Keratinocyte (primary cell): ENCODE measurements at regions not wholly inside any gene's neighbourhood (a gene's known extent, or its start where the extent isn't known, plus 50 kb on each side); places are given as distances from the start of the nearest gene placed in this dataset.

ENCODE experiments used
- DNase-seq: peaks from one replicate; pipeline ENCODE4 v3.0.0-alpha.2; 2011; ENCODE audit warnings: low read depth, missing footprints, low spot score
- FAIRE-seq: peaks from 2 replicates; lab custom pipeline; 2011; peaks lifted over from hg19 to GRCh38; lab: Jason Lieb, UNC
- H2AFZ ChIP-seq: 2 replicates; pipeline ENCODE4 v1.6.0; 2012; ENCODE audit warnings: low read length, control low read depth, inconsistent platforms; ENCODE audit not compliant: control insufficient read depth
- H3K27ac ChIP-seq: 2 replicates; pipeline ENCODE4 v1.5.1; 2011; ENCODE audit warnings: low read length; ENCODE audit not compliant: control insufficient read depth, insufficient read depth
- H3K27me3 ChIP-seq: 3 replicates; pipeline ENCODE4 v1.6.0; 2011; ENCODE audit warnings: low read length; ENCODE audit not compliant: control insufficient read depth, insufficient read depth; ENCODE audit errors: extremely low read depth
- H3K36me3 ChIP-seq, 2 experiments: 2 replicates in 1 of 2; 3 replicates in 1 of 2; pipeline ENCODE4 v1.5.1; 2011; ENCODE audit warnings: low read length in 2 of 2, mild to moderate bottlenecking in 1 of 2; ENCODE audit not compliant: control insufficient read depth in 2 of 2, insufficient read depth in 2 of 2; ENCODE audit errors: extremely low read depth in 1 of 2
- H3K4me1 ChIP-seq: 3 replicates; pipeline ENCODE4 v1.5.1; 2011; ENCODE audit warnings: low read length; ENCODE audit not compliant: control insufficient read depth, insufficient read depth; ENCODE audit errors: extremely low read depth
- H3K4me2 ChIP-seq: 3 replicates; pipeline ENCODE4 v1.6.0; 2011; ENCODE audit warnings: low read depth, low read length; ENCODE audit not compliant: control insufficient read depth, insufficient read depth; ENCODE audit errors: extremely low read depth
- H3K4me3 ChIP-seq, 3 experiments: fragments of 200-600 bp in 1 of 3; sonication (generic) in 1 of 3; 2 replicates in 2 of 3; 3 replicates in 1 of 3; pipeline ENCODE4 v1.5.1; 2011 to 2016; ENCODE audit warnings: low read length in 3 of 3, mild to moderate bottlenecking in 3 of 3, control low read depth in 2 of 3, inconsistent platforms in 1 of 3, low read depth in 1 of 3, mixed read lengths in 1 of 3, mixed run types in 1 of 3, moderate library complexity in 1 of 3; ENCODE audit not compliant: control insufficient read depth in 2 of 3, insufficient read depth in 2 of 3; ENCODE audit errors: extremely low read depth in 1 of 3
- H3K79me2 ChIP-seq: 2 replicates; pipeline ENCODE4 v1.6.0; 2012; ENCODE audit warnings: low read length; ENCODE audit not compliant: control insufficient read depth, insufficient read depth
- H3K9ac ChIP-seq: 3 replicates; pipeline ENCODE4 v1.6.0; 2011; ENCODE audit warnings: low read length; ENCODE audit not compliant: control insufficient read depth, insufficient read depth; ENCODE audit errors: extremely low read depth
- H3K9me1 ChIP-seq: 3 replicates; pipeline ENCODE4 v1.6.0; 2011; ENCODE audit warnings: low read length; ENCODE audit not compliant: control insufficient read depth, insufficient read depth; ENCODE audit errors: extremely low read depth
- H3K9me3 ChIP-seq: 2 replicates; pipeline ENCODE4 v1.5.1; 2012; ENCODE audit warnings: low read depth, low read length; ENCODE audit not compliant: control insufficient read depth
- H4K20me1 ChIP-seq: 3 replicates; pipeline ENCODE4 v1.6.0; 2011; ENCODE audit warnings: low read length; ENCODE audit not compliant: control insufficient read depth, insufficient read depth; ENCODE audit errors: extremely low read depth
- EZH2 ChIP-seq: IDR thresholded peaks from one replicate; pipeline ENCODE4 v1.6.1; 2012; ENCODE audit warnings: inconsistent platforms, mild to moderate bottlenecking, low read length, moderate library complexity
- dilution Hi-C: fragments of 300-500 bp; cut with MboI; formaldehyde crosslinking; loops from one replicate; pipeline ENCODE4 v1.7.0; 2020; ENCODE audit warnings: low sequenced_read_pairs; ENCODE audit not compliant: extremely low pct_ligation_motif_present
- TF ChIP-seq, protein P1 (sequence below), 3 experiments: IDR thresholded peaks in 1 of 3; conservative IDR thresholded peaks in 1 of 3; optimal IDR thresholded peaks in 1 of 3; 2 replicates in 2 of 3; 3 replicates in 1 of 3; pipeline versions ENCODE3 to v1.5.1; 2011; ENCODE audit warnings: low read length in 3 of 3, mild to moderate bottlenecking in 3 of 3, moderate library complexity in 2 of 3, control low read depth in 1 of 3, inconsistent platforms in 1 of 3; ENCODE audit not compliant: insufficient read depth in 2 of 3; ENCODE audit errors: extremely low read depth in 1 of 3

DNA sequence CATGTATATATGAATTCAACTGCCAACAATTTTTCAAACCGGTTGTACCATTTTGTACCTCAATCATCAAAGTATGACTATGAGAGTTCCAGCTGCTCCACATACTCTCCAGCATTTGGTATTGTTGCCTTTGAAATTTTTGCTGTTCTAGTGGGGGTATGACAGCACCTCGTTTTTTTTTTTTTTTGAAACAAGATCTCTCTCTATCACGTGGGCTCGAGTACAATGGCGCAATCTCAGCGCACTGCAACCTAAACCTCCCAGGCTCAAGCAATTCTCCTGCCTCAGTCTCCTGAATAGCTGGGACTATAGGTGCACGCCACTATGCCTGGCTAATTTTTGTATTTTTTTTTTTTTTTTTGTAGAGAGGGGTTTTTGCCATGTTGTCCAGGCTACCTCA lies 144.7 kb upstream of the JARID2 start:
- Histone ChIP-seq H3K36me3 (no peaks in the 10 kb centered on the region), H3K4me1 (peaks cover 8% of the 10 kb centered on the region)

GRCh38 chr6:15102241-15102640 lies 143.6 kb upstream of the JARID2 start:
- TF ChIP-seq EZH2: no peak
- TF ChIP-seq, protein P1, sequence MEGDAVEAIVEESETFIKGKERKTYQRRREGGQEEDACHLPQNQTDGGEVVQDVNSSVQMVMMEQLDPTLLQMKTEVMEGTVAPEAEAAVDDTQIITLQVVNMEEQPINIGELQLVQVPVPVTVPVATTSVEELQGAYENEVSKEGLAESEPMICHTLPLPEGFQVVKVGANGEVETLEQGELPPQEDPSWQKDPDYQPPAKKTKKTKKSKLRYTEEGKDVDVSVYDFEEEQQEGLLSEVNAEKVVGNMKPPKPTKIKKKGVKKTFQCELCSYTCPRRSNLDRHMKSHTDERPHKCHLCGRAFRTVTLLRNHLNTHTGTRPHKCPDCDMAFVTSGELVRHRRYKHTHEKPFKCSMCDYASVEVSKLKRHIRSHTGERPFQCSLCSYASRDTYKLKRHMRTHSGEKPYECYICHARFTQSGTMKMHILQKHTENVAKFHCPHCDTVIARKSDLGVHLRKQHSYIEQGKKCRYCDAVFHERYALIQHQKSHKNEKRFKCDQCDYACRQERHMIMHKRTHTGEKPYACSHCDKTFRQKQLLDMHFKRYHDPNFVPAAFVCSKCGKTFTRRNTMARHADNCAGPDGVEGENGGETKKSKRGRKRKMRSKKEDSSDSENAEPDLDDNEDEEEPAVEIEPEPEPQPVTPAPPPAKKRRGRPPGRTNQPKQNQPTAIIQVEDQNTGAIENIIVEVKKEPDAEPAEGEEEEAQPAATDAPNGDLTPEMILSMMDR (optimal IDR thresholded peaks at IDR 0.05 in 1 of 3, IDR thresholded peaks at IDR 0.05 in 1 of 3, conservative IDR thresholded peaks at IDR 0.05 in 1 of 3; ENCODE audit: extremely low read depth in 1 of 3, insufficient read depth in 2 of 3, low read length in 3 of 3): no peak
- Histone ChIP-seq H2AFZ (no peak overlapping the region), H3K27ac (no peak overlapping the region), H3K4me3 (no peak overlapping the region), H3K79me2 (no peaks in the 10 kb centered on the region), H3K4me2 (no peak overlapping the region), H4K20me1 (no peaks in the 10 kb centered on the region), H3K27me3 (no peaks in the 10 kb centered on the region), H3K36me3 (no peaks in the 10 kb centered on the region), H3K9me1 (no peaks in the 10 kb centered on the region), H3K9me3 (no peaks in the 10 kb centered on the region), H3K9ac (no peak overlapping the region), H3K4me1 (peaks cover 4% of the 10 kb centered on the region)
- FAIRE-seq: no peak
- no peak for DNase-seq
- dilution Hi-C loops: no loop called here

More for the DNA sequence above, 144.7 kb upstream of the JARID2 start:
- Histone ChIP-seq H3K27ac (no peak overlapping the region), H3K9ac (no peak overlapping the region), H3K27me3 (no peaks in the 10 kb centered on the region), H3K9me3 (no peaks in the 10 kb centered on the region), H3K9me1 (no peaks in the 10 kb centered on the region), H3K79me2 (no peaks in the 10 kb centered on the region), H3K4me3 (no peak overlapping the region), H4K20me1 (no peaks in the 10 kb centered on the region), H2AFZ (no peak overlapping the region), H3K4me2 (no peak overlapping the region)
- DNase-seq (no peak), FAIRE-seq (no peak)
- dilution Hi-C loops: no loop called here
- TF ChIP-seq, protein P1 (optimal IDR thresholded peaks at IDR 0.05 in 1 of 3, IDR thresholded peaks at IDR 0.05 in 1 of 3, conservative IDR thresholded peaks at IDR 0.05 in 1 of 3; ENCODE audit: extremely low read depth in 1 of 3, insufficient read depth in 2 of 3, low read length in 3 of 3): no peak
- TF ChIP-seq EZH2: no peak
